ENCODE measurements at regions not wholly inside any gene's neighbourhood (a gene's known extent, or its start where the extent isn't known, plus 50 kb on each side); places are given as distances from the start of the nearest gene placed in this dataset.
A peak's percentile ranks its signal among the peaks of the same experiment; 100 is the strongest.

DNA sequence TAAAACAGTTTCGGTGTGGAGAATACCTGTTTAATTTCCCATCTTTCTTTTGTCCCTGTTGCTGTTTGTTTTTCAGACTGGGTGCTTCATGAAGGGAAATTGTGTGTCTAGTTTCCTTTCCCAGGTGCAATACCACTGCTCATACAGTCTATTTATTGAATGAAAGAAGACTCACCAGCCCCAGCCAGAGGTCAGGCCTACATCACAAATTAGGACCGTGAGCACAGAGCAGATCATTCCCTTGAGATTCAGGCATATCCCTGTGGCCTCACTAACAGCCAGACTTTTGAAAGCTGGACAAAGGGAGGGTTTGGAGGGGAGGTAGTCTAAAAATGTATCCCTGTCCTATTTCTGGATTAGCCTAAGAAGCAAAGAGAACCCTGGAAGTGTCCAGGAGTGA is 278.9 kb downstream of the IRS1 start:
- CTCF ChIA-PET, result no interaction called here
- no peak overlapping the region for H3K4me3 Mint-ChIP-seq
- no peaks in the 10 kb centered on the region for H3K36me3 Mint-ChIP-seq
- peaks cover 0 to 5% (median 0%) of the 10 kb centered on the region in 5 donors for H3K9me3 Mint-ChIP-seq
- POLR2A ChIA-PET, result no interaction called here
- no peak overlapping the region for H3K4me3 ChIP-seq (ENCODE audit: low read length)
- H3K4me1 ChIP-seq (ENCODE audit: insufficient read depth, low read length), result no peaks in the 10 kb centered on the region
- no peak overlapping the region for H3K27ac ChIP-seq (ENCODE audit: low read depth, low read length)
- H3K27me3 Mint-ChIP-seq, result peaks cover 0 to 4% of the 10 kb centered on the region in 2 donors
- H3K27ac Mint-ChIP-seq, result peak overlapping the region in 1 of 8 donors; percentile 63
- H3K9me3 ChIP-seq (ENCODE audit: low read length), result no peaks in the 10 kb centered on the region
- H3K4me1 Mint-ChIP-seq, result no peaks in the 10 kb centered on the region
- H3K27me3 ChIP-seq (ENCODE audit: insufficient read depth, low read length, poor library complexity, severe bottlenecking), result no peaks in the 10 kb centered on the region
- no peaks in the 10 kb centered on the region for H3K36me3 ChIP-seq (ENCODE audit: insufficient read depth, low read length)
- DNase-seq, result no peak

GRCh38 chr2:226515344-226516055 is 284.1 kb downstream of the IRS1 start:
- ChIA-PET CTCF (no interaction called here), POLR2A (no interaction called here)
- no peaks in the 10 kb centered on the region for H3K36me3 Mint-ChIP-seq
- H3K4me3 Mint-ChIP-seq, result no peak overlapping the region
- H3K27ac ChIP-seq (ENCODE audit: low read depth, low read length), result no peak overlapping the region
- no peaks in the 10 kb centered on the region for H3K27me3 ChIP-seq (ENCODE audit: insufficient read depth, low read length, poor library complexity, severe bottlenecking)
- H3K36me3 ChIP-seq (ENCODE audit: insufficient read depth, low read length), result no peaks in the 10 kb centered on the region
- H3K9me3 ChIP-seq (ENCODE audit: low read length), result no peaks in the 10 kb centered on the region
- no peak for DNase-seq
- H3K4me1 ChIP-seq (ENCODE audit: insufficient read depth, low read length), result no peaks in the 10 kb centered on the region
- H3K27me3 Mint-ChIP-seq, result peaks cover 0 to 1% of the 10 kb centered on the region in 2 donors
- H3K4me1 Mint-ChIP-seq, result no peaks in the 10 kb centered on the region
- H3K27ac Mint-ChIP-seq, result no peak overlapping the region
- peaks cover 0 to 4% (median 0%) of the 10 kb centered on the region in 5 donors for H3K9me3 Mint-ChIP-seq
- no peak overlapping the region for H3K4me3 ChIP-seq (ENCODE audit: low read length)

GRCh38 chr2:226514895-226515294 is 284.7 kb downstream of the IRS1 start:
- peaks cover 0 to 4% (median 0%) of the 10 kb centered on the region in 5 donors for H3K9me3 Mint-ChIP-seq
- CTCF ChIA-PET, result no interaction called here

DNA sequence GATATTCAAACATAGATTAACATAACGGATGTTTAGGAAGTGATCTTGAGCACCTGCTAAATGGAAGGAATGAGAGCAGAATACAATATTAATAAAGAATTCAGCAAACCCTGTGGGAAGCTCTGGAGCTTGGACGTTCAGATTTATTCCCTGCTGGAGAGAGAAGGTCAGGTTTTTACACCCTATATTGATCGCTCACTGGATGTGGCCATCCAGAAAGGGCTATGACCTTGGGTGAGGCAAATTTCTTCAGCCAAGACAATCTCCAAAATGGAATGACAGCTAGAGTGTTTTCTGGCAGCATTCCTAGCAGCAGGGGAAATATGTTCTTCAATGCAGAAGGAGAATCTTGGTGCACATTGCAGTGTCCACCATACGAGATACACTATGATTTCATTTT is 288.3 kb downstream of the IRS1 start:
- Mint-ChIP-seq H3K27ac (no peak overlapping the region), H3K27me3 (peaks cover 0 to 8% of the 10 kb centered on the region in 2 donors), H3K9me3 (no peaks in the 10 kb centered on the region), H3K4me1 (no peaks in the 10 kb centered on the region), H3K4me3 (no peak overlapping the region), H3K36me3 (no peaks in the 10 kb centered on the region)
- H3K36me3 ChIP-seq (ENCODE audit: insufficient read depth, low read length), result no peaks in the 10 kb centered on the region
- no peak overlapping the region for H3K27ac ChIP-seq (ENCODE audit: low read depth, low read length)
- H3K9me3 ChIP-seq (ENCODE audit: low read length), result no peaks in the 10 kb centered on the region
- no peaks in the 10 kb centered on the region for H3K27me3 ChIP-seq (ENCODE audit: insufficient read depth, low read length, poor library complexity, severe bottlenecking)
- ChIA-PET CTCF (no interaction called here), POLR2A (no interaction called here)
- no peak overlapping the region for H3K4me3 ChIP-seq (ENCODE audit: low read length)
- no peaks in the 10 kb centered on the region for H3K4me1 ChIP-seq (ENCODE audit: insufficient read depth, low read length)
- DNase-seq, result no peak

More at GRCh38 chr2:226514895-226515294, 284.7 kb downstream of the IRS1 start:
- H3K36me3 ChIP-seq (ENCODE audit: insufficient read depth, low read length), result no peaks in the 10 kb centered on the region
- no peaks in the 10 kb centered on the region for H3K4me1 ChIP-seq (ENCODE audit: insufficient read depth, low read length)
- H3K4me3 ChIP-seq (ENCODE audit: low read length), result no peak overlapping the region
- no peaks in the 10 kb centered on the region for H3K9me3 ChIP-seq (ENCODE audit: low read length)
- H3K4me3 Mint-ChIP-seq, result no peak overlapping the region
- peaks cover 0 to 2% of the 10 kb centered on the region in 2 donors for H3K27me3 Mint-ChIP-seq
- POLR2A ChIA-PET, result no interaction called here
- DNase-seq, result no peak
- H3K27ac Mint-ChIP-seq, result no peak overlapping the region
- no peaks in the 10 kb centered on the region for H3K36me3 Mint-ChIP-seq
- H3K27ac ChIP-seq (ENCODE audit: low read depth, low read length), result no peak overlapping the region
- H3K4me1 Mint-ChIP-seq, result no peaks in the 10 kb centered on the region
- no peaks in the 10 kb centered on the region for H3K27me3 ChIP-seq (ENCODE audit: insufficient read depth, low read length, poor library complexity, severe bottlenecking)

GRCh38 chr2:226508683-226509082 is 290.9 kb downstream of the IRS1 start:
- H3K4me1 Mint-ChIP-seq, result no peaks in the 10 kb centered on the region
- H3K4me3 ChIP-seq (ENCODE audit: low read length), result no peak overlapping the region
- no peaks in the 10 kb centered on the region for H3K9me3 ChIP-seq (ENCODE audit: low read length)
- H3K27ac Mint-ChIP-seq, result no peak overlapping the region
- no peak for DNase-seq
- peaks cover 0 to 2% (median 0%) of the 10 kb centered on the region in 5 donors for H3K9me3 Mint-ChIP-seq
- ChIA-PET POLR2A (no interaction called here), CTCF (no interaction called here)
- H3K4me1 ChIP-seq (ENCODE audit: insufficient read depth, low read length), result no peaks in the 10 kb centered on the region
- peaks cover 0 to 9% of the 10 kb centered on the region in 2 donors for H3K27me3 Mint-ChIP-seq
- no peaks in the 10 kb centered on the region for H3K36me3 ChIP-seq (ENCODE audit: insufficient read depth, low read length)
- no peaks in the 10 kb centered on the region for H3K27me3 ChIP-seq (ENCODE audit: insufficient read depth, low read length, poor library complexity, severe bottlenecking)
- no peak overlapping the region for H3K4me3 Mint-ChIP-seq
- no peak overlapping the region for H3K27ac ChIP-seq (ENCODE audit: low read depth, low read length)
- H3K36me3 Mint-ChIP-seq, result no peaks in the 10 kb centered on the region

DNA sequence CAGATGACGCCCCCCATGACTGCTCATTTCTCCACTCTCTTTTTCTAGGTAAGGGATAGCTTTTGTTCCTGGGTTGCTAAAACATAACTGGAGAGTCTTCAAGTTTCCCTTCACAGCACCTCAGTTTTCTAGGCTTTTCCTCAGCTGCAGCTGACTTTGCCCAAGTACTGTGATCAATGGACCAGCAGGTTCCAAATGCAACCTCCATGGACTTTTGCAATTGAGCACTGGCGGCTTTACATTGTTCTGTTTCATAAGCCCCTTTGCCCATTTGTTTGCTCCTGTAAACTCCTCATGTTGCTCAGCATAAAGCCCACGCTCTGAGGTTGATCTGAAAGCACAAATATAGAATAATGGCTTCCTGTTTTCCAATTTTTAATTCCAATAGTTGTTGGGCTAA is 291.6 kb downstream of the IRS1 start:
- peaks cover 0 to 2% (median 0%) of the 10 kb centered on the region in 5 donors for H3K9me3 Mint-ChIP-seq

DNA sequence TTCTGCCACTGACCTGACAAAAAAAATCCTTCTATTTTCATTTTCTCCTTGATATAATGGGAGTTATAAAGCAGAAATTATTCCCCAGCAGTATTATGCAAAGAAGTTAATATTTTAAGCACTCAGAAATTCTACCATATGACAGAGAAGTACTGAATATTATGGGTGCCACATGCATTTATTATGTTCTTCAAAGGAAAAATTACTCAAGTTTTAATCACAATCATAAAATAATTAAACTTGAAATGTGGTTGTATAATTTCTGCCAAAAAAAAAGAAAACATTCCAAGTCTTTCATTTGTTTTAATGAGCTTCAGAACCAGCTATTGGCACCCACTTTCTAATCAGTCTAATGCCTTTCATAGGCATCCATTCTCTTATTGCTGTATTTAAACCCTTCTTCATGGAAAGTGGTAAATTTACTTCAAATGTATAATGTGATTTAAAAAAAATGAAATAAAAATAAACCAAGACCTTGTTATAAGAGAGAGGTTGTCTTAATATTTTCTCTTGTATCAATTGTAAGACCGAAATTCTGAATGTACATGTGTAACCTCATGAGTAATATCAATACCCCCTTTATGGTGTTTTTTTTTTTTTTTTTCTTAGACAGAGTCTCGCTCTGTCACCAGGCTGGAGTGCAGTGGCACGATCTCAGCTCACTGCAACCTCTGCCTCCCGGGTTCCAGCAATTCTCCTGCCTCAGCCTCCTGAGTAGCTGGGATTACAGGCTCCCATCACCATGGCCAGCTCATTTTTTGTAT is 302.3 kb downstream of the IRS1 start:
- ChIA-PET CTCF (no interaction called here), POLR2A (interaction anchor here (0.6 kb wide), 1 partner anchor 275 kb away, joined by 5 read pairs; no protein-coding TSS in a partner anchor)
- no peak overlapping the region for H3K27ac ChIP-seq (ENCODE audit: low read depth, low read length)
- no peak overlapping the region for H3K4me3 Mint-ChIP-seq
- no peaks in the 10 kb centered on the region for H3K36me3 ChIP-seq (ENCODE audit: insufficient read depth, low read length)
- H3K36me3 Mint-ChIP-seq, result peaks cover 0 to 2% (median 0%) of the 10 kb centered on the region in 3 donors
- H3K9me3 ChIP-seq (ENCODE audit: low read length), result no peaks in the 10 kb centered on the region
- no peaks in the 10 kb centered on the region for H3K4me1 Mint-ChIP-seq
- DNase-seq, result no peak
- peaks cover 0 to 5% (median 0%) of the 10 kb centered on the region in 5 donors for H3K9me3 Mint-ChIP-seq
- H3K4me1 ChIP-seq (ENCODE audit: insufficient read depth, low read length), result no peaks in the 10 kb centered on the region
- H3K4me3 ChIP-seq (ENCODE audit: low read length), result no peak overlapping the region
- H3K27ac Mint-ChIP-seq, result no peak overlapping the region
- H3K27me3 ChIP-seq (ENCODE audit: insufficient read depth, low read length, poor library complexity, severe bottlenecking), result no peaks in the 10 kb centered on the region
- peaks cover 2 to 14% of the 10 kb centered on the region in 2 donors for H3K27me3 Mint-ChIP-seq

More for the DNA sequence above, 291.6 kb downstream of the IRS1 start:
- H3K27ac ChIP-seq (ENCODE audit: low read depth, low read length), result no peak overlapping the region
- Mint-ChIP-seq H3K27me3 (peaks cover 0 to 9% of the 10 kb centered on the region in 2 donors), H3K27ac (no peak overlapping the region), H3K4me1 (no peaks in the 10 kb centered on the region), H3K4me3 (no peak overlapping the region), H3K36me3 (no peaks in the 10 kb centered on the region)
- no peaks in the 10 kb centered on the region for H3K27me3 ChIP-seq (ENCODE audit: insufficient read depth, low read length, poor library complexity, severe bottlenecking)
- CTCF ChIA-PET, result interaction anchor here (0.6 kb wide), 1 partner anchor 262 kb away, joined by 3 read pairs; no protein-coding TSS in a partner anchor
- POLR2A ChIA-PET, result no interaction called here
- H3K9me3 ChIP-seq (ENCODE audit: low read length), result no peaks in the 10 kb centered on the region
- no peaks in the 10 kb centered on the region for H3K36me3 ChIP-seq (ENCODE audit: insufficient read depth, low read length)
- no peak overlapping the region for H3K4me3 ChIP-seq (ENCODE audit: low read length)
- DNase-seq, result no peak
- H3K4me1 ChIP-seq (ENCODE audit: insufficient read depth, low read length), result no peaks in the 10 kb centered on the region

DNA sequence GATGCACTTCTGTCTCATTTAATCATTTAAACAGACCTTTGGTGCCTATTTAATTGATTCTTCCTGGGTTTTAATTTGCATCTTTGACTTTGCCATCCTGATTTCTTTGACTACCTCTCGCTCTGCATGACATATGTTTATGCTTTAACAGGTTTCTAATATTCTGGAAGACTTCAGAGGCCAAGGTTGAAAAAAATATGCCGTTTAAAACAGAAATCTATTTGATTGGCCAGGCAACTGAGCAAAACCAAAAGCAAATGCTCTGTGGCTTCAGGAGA is 303.4 kb downstream of the IRS1 start:
- Mint-ChIP-seq H3K4me1 (no peaks in the 10 kb centered on the region), H3K4me3 (no peak overlapping the region), H3K27ac (no peak overlapping the region), H3K9me3 (peaks cover 0 to 5% (median 0%) of the 10 kb centered on the region in 5 donors), H3K36me3 (peaks cover 0 to 2% (median 0%) of the 10 kb centered on the region in 3 donors), H3K27me3 (peaks cover 0 to 14% of the 10 kb centered on the region in 2 donors)
- H3K36me3 ChIP-seq (ENCODE audit: insufficient read depth, low read length), result no peaks in the 10 kb centered on the region
- no peak overlapping the region for H3K27ac ChIP-seq (ENCODE audit: low read depth, low read length)
- H3K4me1 ChIP-seq (ENCODE audit: insufficient read depth, low read length), result no peaks in the 10 kb centered on the region
- ChIA-PET POLR2A (no interaction called here), CTCF (no interaction called here)
- no peak overlapping the region for H3K4me3 ChIP-seq (ENCODE audit: low read length)
- no peak for DNase-seq
- H3K9me3 ChIP-seq (ENCODE audit: low read length), result no peaks in the 10 kb centered on the region
- H3K27me3 ChIP-seq (ENCODE audit: insufficient read depth, low read length, poor library complexity, severe bottlenecking), result no peaks in the 10 kb centered on the region

Data from CD8-positive, alpha-beta memory T cell (primary cell).